DOHH2 (cell line): ENCODE measurements at regions not wholly inside any gene's neighbourhood (a gene's known extent, or its start where the extent isn't known, plus 50 kb on each side); places are given as distances from the start of the nearest gene placed in this dataset.

Experiments used
- H3F3A ChIP-seq: fragments of 200-600 bp; sonication (generic), shearing (Covaris generic); 2 replicates; pipeline ENCODE4 v1.6.0; 2016; ENCODE audit warnings: antibody characterized with exemption, mild to moderate bottlenecking; ENCODE audit not compliant: control insufficient read depth, insufficient read depth
- H3K27ac ChIP-seq: fragments of 200-600 bp; sonication (generic); 2 replicates; pipeline ENCODE4 v1.5.1; 2014; ENCODE audit warnings: low read depth, mild to moderate bottlenecking, low read length, moderate library complexity
- H3K27me3 ChIP-seq: fragments of 200-600 bp; sonication (generic); 2 replicates; pipeline ENCODE4 v1.6.1; 2014; ENCODE audit warnings: mild to moderate bottlenecking, low read length, mixed read lengths; ENCODE audit not compliant: control insufficient read depth
- H3K36me3 ChIP-seq: fragments of 200-600 bp; sonication (generic); 2 replicates; pipeline ENCODE4 v1.6.1; 2014; ENCODE audit warnings: mild to moderate bottlenecking, low read length, moderate library complexity, mixed read lengths; ENCODE audit not compliant: control insufficient read depth
- H3K4me1 ChIP-seq: fragments of 200-600 bp; sonication (generic); 2 replicates; pipeline ENCODE4 v1.6.1; 2014; ENCODE audit warnings: mild to moderate bottlenecking, low read length, mixed read lengths; ENCODE audit not compliant: control insufficient read depth
- H3K4me2 ChIP-seq: fragments of 200-600 bp; sonication (generic); 2 replicates; pipeline ENCODE4 v1.6.0; 2014; ENCODE audit warnings: mild to moderate bottlenecking, low read length, moderate library complexity
- H3K4me3 ChIP-seq: fragments of 200-600 bp; sonication (generic); 2 replicates; pipeline ENCODE4 v1.5.1; 2014; ENCODE audit warnings: mild to moderate bottlenecking, low read length, mixed read lengths
- H3K79me2 ChIP-seq: fragments of 200-600 bp; sonication (generic); 2 replicates; pipeline ENCODE4 v1.6.1; 2014; ENCODE audit warnings: mild to moderate bottlenecking, low read length, mixed read lengths; ENCODE audit not compliant: control insufficient read depth
- H3K9me2 ChIP-seq: fragments of 200-600 bp; sonication (generic); replicated peaks from 2 replicates; pipeline ENCODE4 v1.6.1; 2014; ENCODE audit warnings: mild to moderate bottlenecking, low read length, mixed read lengths; ENCODE audit not compliant: control insufficient read depth
- H3K9me3 ChIP-seq: fragments of 200-600 bp; sonication (generic); 2 replicates; pipeline ENCODE4 v1.6.1; 2014; ENCODE audit warnings: antibody characterized with exemption, low read length, mixed read lengths; ENCODE audit not compliant: control insufficient read depth, insufficient read depth
- H4K20me1 ChIP-seq: fragments of 200-600 bp; sonication (generic); 2 replicates; pipeline ENCODE4 v1.6.0; 2014; ENCODE audit warnings: low read depth, mild to moderate bottlenecking, antibody characterized with exemption, low read length, moderate library complexity; ENCODE audit not compliant: control insufficient read depth, insufficient read depth
- CTCF ChIP-seq: fragments of 200-600 bp; sonication (generic); IDR thresholded peaks from one replicate; pipeline ENCODE4 v1.5.1; 2014; ENCODE audit warnings: antibody characterized with exemption, mild to moderate bottlenecking, low read depth, low read length; ENCODE audit not compliant: poor library complexity, severe bottlenecking
- EZH2phosphoT487 ChIP-seq: fragments of 200-600 bp; sonication (generic); IDR thresholded peaks from 2 replicates; pipeline ENCODE4 v1.6.1; 2017; ENCODE audit warnings: borderline replicate concordance, mild to moderate bottlenecking, antibody characterized with exemption, low read length, moderate library complexity, mixed read lengths

GRCh38 chr13:73973156-73973555 lies 161.0 kb downstream of the KLF12 start:
- Histone ChIP-seq H3K27ac (peak overlapping the region; percentile 99), H3K36me3 (peaks cover 47% of the 10 kb centered on the region), H4K20me1 (no peaks in the 10 kb centered on the region), H3K27me3 (no peaks in the 10 kb centered on the region), H3K4me2 (peak overlapping the region; percentile 91), H3F3A (peaks cover 44% of the 10 kb centered on the region), H3K4me3 (peak overlapping the region; percentile 79), H3K4me1 (peaks cover 99% of the 10 kb centered on the region), H3K79me2 (peaks cover 80% of the 10 kb centered on the region), H3K9me2 (no peaks in the 10 kb centered on the region), H3K9me3 (no peaks in the 10 kb centered on the region)
- TF ChIP-seq CTCF (no peak), EZH2phosphoT487 (no peak)

GRCh38 chr13:73972545-73972944 lies 161.7 kb downstream of the KLF12 start:
- no peak for TF ChIP-seq EZH2phosphoT487
- TF ChIP-seq CTCF: no peak
- H3K9me2 ChIP-seq: no peaks in the 10 kb centered on the region
- H3K36me3 ChIP-seq: peaks cover 44% of the 10 kb centered on the region
- H3K4me1 ChIP-seq: peaks cover 99% of the 10 kb centered on the region
- peak overlapping the region; percentile 79 for H3K4me3 ChIP-seq
- no peaks in the 10 kb centered on the region for H3K27me3 ChIP-seq
- H3K27ac ChIP-seq: peak overlapping the region; percentile 99
- H3K79me2 ChIP-seq: peaks cover 76% of the 10 kb centered on the region
- peak overlapping the region; percentile 91 for H3K4me2 ChIP-seq
- peaks cover 49% of the 10 kb centered on the region for H3F3A ChIP-seq
- no peaks in the 10 kb centered on the region for H3K9me3 ChIP-seq
- H4K20me1 ChIP-seq: no peaks in the 10 kb centered on the region

GRCh38 chr13:73971481-73971880 lies 162.7 kb downstream of the KLF12 start:
- H3K9me2 ChIP-seq: no peaks in the 10 kb centered on the region
- H3K27ac ChIP-seq: peak overlapping the region; percentile 99
- no peaks in the 10 kb centered on the region for H3K27me3 ChIP-seq
- no peaks in the 10 kb centered on the region for H4K20me1 ChIP-seq
- no peaks in the 10 kb centered on the region for H3K9me3 ChIP-seq
- peak overlapping the region; percentile 79 for H3K4me3 ChIP-seq
- H3K36me3 ChIP-seq: peaks cover 43% of the 10 kb centered on the region
- H3K4me2 ChIP-seq: peak overlapping the region; percentile 91
- peaks cover 99% of the 10 kb centered on the region for H3K4me1 ChIP-seq
- TF ChIP-seq EZH2phosphoT487 (no peak), CTCF (no peak)
- peaks cover 75% of the 10 kb centered on the region for H3K79me2 ChIP-seq
- peaks cover 56% of the 10 kb centered on the region for H3F3A ChIP-seq
